Activated CD4-positive, alpha-beta memory T cell treated with anti-CD3 and anti-CD28 coated beads for 36 hours (primary cell): ENCODE measurements at regions not wholly inside any gene's neighbourhood (a gene's known extent, or its start where the extent isn't known, plus 50 kb on each side); places are given as distances from the start of the nearest gene placed in this dataset.

Experiments
- CTCF ChIA-PET: fragments of 350-600 bp; sonication (Branson Sonifier 250); formaldehyde crosslinking; loops from one replicate; lab custom pipeline; 2021; ENCODE audit warnings: antibody characterized with exemption, inconsistent platforms; lab: Charles Lee
- POLR2A ChIA-PET: fragments of 350-600 bp; sonication (Branson Sonifier 250); formaldehyde crosslinking; loops from one replicate; lab custom pipeline; 2021; ENCODE audit warnings: antibody characterized with exemption; lab: Charles Lee
- DNase-seq: peaks from one replicate; pipeline ENCODE4 v3.0.0-alpha.2; 2020
- H3K27ac Mint-ChIP-seq: one replicate; pipeline ENCODE4 v1.8.0; 2021; ENCODE audit warnings: mixed read lengths
- H3K27me3 Mint-ChIP-seq: one replicate; pipeline ENCODE4 v1.8.0; 2021; ENCODE audit warnings: mixed read lengths
- H3K36me3 Mint-ChIP-seq: one replicate; pipeline ENCODE4 v1.8.0; 2021; ENCODE audit warnings: mixed read lengths
- H3K4me1 Mint-ChIP-seq: one replicate; pipeline ENCODE4 v1.8.0; 2021; ENCODE audit warnings: low read depth, mixed read lengths
- H3K4me3 Mint-ChIP-seq: one replicate; pipeline ENCODE4 v1.8.0; 2021; ENCODE audit warnings: mild to moderate bottlenecking, mixed read lengths
- H3K9me3 Mint-ChIP-seq: one replicate; pipeline ENCODE4 v1.8.0; 2021; ENCODE audit warnings: mixed read lengths
- intact Hi-C: fragments of 100-400 bp; cut with micrococcal nuclease; formaldehyde crosslinking; loops from one replicate; pipeline ENCODE4 v1.15.1; 2023

DNA sequence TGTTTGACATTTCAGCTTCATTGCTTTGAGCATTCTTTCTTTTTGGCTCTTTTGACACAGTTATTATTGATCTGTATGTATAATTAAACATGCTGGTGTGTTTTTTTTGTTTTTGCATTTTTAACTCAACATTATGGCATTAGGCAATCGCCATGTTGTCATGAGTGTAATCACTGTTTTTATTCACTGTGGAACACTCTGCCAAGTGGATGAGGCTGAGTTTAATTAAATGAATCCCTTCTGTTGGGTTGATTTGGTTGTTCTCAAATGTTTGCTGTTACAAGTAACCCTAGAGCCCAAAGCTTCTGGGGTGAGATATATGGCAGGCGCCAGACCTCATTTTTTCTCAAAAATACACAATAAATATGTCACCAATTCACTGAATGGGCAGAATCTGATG lies 428.1 kb downstream of the MATN1 start:
- intact Hi-C loops = no loop called here
- H3K27me3 Mint-ChIP-seq = peaks cover 36% of the 10 kb centered on the region
- peaks cover 2% of the 10 kb centered on the region for H3K36me3 Mint-ChIP-seq
- peaks cover 3% of the 10 kb centered on the region for H3K9me3 Mint-ChIP-seq
- no peak overlapping the region for H3K27ac Mint-ChIP-seq
- ChIA-PET CTCF (no interaction called here), POLR2A (no interaction called here)
- DNase-seq = no peak
- no peaks in the 10 kb centered on the region for H3K4me1 Mint-ChIP-seq
- no peak overlapping the region for H3K4me3 Mint-ChIP-seq

DNA sequence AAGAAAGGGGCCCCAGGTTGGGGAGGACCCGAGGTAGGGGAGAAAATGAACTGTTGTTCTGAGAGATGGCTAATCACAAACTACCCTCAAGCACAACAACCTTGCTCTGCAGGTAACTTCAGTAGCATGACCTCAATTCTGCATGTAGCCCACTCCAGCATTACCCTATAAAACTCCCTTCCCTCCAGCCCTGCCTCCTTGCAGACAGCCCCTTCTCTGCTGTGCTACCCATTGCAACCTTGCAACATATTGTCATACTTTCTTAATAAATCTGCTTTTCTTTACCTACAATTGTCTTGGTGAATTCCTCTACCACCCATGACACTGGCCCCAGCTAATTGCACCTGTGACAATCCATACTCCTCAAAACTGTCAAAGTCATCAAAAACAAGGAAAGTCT lies 428.9 kb downstream of the MATN1 start:
- Mint-ChIP-seq H3K4me1 (no peaks in the 10 kb centered on the region), H3K4me3 (no peak overlapping the region), H3K27me3 (peaks cover 37% of the 10 kb centered on the region), H3K27ac (no peak overlapping the region), H3K9me3 (peaks cover 3% of the 10 kb centered on the region), H3K36me3 (peaks cover 2% of the 10 kb centered on the region)
- intact Hi-C loops = no loop called here
- ChIA-PET POLR2A (no interaction called here), CTCF (no interaction called here)
- no peak for DNase-seq

GRCh38 chr1:30292451-30292850 lies 430.9 kb downstream of the MATN1 start:
- Mint-ChIP-seq H3K9me3 (no peaks in the 10 kb centered on the region), H3K4me1 (no peaks in the 10 kb centered on the region), H3K36me3 (no peaks in the 10 kb centered on the region), H3K27ac (no peak overlapping the region), H3K27me3 (peaks cover 34% of the 10 kb centered on the region), H3K4me3 (no peak overlapping the region)
- intact Hi-C loops = no loop called here
- ChIA-PET POLR2A (no interaction called here), CTCF (no interaction called here)
- DNase-seq = no peak

DNA sequence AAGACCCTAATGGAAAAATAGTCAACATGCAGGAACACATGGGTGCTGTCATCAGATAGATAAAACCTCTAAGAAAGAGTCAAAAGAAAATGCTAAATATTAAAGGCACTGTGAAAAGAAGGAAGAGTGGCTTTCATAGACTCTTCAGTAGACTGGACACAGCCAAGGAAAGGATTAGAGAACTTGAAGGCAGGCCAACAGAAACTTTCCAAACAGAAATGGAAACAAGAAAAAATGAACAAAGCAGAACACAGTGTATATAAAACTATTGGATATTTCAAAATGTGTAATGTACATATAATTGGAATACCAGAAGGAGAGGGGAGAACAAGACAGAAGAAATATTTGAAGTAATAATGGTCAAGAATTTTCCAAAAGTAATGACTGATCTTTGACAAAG lies 431.9 kb downstream of the MATN1 start:
- no peak for DNase-seq
- H3K9me3 Mint-ChIP-seq = no peaks in the 10 kb centered on the region
- CTCF ChIA-PET = no interaction called here
- H3K27ac Mint-ChIP-seq = no peak overlapping the region
- intact Hi-C loops = no loop called here
- H3K4me1 Mint-ChIP-seq = no peaks in the 10 kb centered on the region
- H3K27me3 Mint-ChIP-seq = peaks cover 35% of the 10 kb centered on the region
- H3K4me3 Mint-ChIP-seq = no peak overlapping the region
- no peaks in the 10 kb centered on the region for H3K36me3 Mint-ChIP-seq
- POLR2A ChIA-PET = no interaction called here

GRCh38 chr1:30290581-30290980 lies 432.8 kb downstream of the MATN1 start:
- Mint-ChIP-seq H3K4me1 (no peaks in the 10 kb centered on the region), H3K4me3 (no peak overlapping the region), H3K36me3 (no peaks in the 10 kb centered on the region)

DNA sequence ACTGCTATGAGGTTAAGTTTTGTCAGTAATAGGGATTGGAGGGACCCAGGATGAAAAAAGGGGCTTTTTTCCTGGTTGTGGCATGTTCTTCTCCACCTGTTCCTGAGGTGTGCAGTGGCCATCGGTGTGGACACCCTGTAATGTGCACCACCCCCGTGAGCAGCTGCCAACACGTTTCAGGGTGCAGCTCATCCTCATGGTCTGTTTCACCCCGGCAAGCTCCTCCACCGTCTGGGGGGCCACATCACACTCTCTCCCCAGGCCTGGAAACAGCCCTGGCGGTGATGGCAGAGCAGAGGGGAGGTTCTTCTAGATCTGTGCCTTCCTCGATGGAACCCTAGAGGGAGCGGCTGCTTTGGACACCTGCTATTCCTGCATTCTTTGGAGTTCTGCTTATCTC lies 435.4 kb downstream of the MATN1 start:
- intact Hi-C loops = no loop called here
- H3K4me3 Mint-ChIP-seq = no peak overlapping the region
- H3K36me3 Mint-ChIP-seq = no peaks in the 10 kb centered on the region
- peaks cover 5% of the 10 kb centered on the region for H3K4me1 Mint-ChIP-seq
- no peak for DNase-seq
- no peak overlapping the region for H3K27ac Mint-ChIP-seq
- ChIA-PET CTCF (interaction anchor here (0.6 kb wide), 1 partner anchor 26 kb away, joined by 4 read pairs; no protein-coding TSS in a partner anchor), POLR2A (no interaction called here)
- H3K27me3 Mint-ChIP-seq = peaks cover 27% of the 10 kb centered on the region
- H3K9me3 Mint-ChIP-seq = no peaks in the 10 kb centered on the region

More at GRCh38 chr1:30290581-30290980, 432.8 kb downstream of the MATN1 start:
- ChIA-PET POLR2A (no interaction called here), CTCF (no interaction called here)
- intact Hi-C loops = no loop called here
- peaks cover 34% of the 10 kb centered on the region for H3K27me3 Mint-ChIP-seq
- no peaks in the 10 kb centered on the region for H3K9me3 Mint-ChIP-seq
- no peak overlapping the region for H3K27ac Mint-ChIP-seq
- DNase-seq = no peak

DNA sequence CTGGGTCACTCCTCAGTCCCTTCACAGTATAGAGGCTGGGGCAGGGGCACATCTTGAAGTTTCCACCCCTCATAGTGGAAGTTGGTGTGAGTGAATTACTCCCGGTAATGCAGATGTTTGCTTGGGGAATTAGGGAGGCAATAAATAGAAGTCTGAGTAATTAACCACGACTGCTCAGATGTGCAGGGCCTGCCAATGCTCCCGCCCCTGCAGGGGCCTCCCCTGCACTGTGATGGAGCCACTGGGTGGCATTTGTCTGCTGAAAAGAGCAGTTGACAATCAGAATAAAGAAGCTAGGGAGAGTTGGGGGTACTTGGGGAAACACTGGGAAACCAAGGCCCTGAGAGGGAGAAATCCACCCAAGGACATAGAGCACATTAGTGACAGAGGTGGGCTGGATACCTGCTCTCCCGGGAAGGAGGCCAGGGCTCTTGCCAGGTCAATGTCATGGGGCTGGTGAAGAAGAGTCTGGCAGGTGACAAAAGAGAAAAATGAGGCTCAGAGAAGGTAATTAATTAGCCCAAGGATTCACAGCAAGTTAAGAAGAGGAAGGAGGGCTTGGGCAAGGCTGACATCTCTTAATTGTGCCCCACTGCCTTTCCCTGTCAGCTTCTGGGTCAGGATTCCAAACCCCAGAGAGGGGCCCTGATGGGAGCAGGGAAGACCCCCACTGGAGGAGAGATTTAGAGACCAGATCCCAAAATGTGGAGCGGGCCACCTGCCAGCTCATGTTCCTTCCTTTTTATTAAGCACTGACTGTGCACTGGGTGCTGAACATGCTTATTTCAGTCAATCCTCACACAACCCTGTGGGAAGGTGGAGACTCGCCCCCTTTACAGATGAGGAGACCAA lies 436.2 kb downstream of the MATN1 start:
- Mint-ChIP-seq H3K9me3 (no peaks in the 10 kb centered on the region), H3K4me3 (no peak overlapping the region), H3K27me3 (peaks cover 25% of the 10 kb centered on the region), H3K27ac (no peak overlapping the region), H3K4me1 (peaks cover 10% of the 10 kb centered on the region), H3K36me3 (no peaks in the 10 kb centered on the region)
- CTCF ChIA-PET = interaction anchor here (0.6 kb wide), 1 partner anchor 27 kb away, joined by 4 read pairs; no protein-coding TSS in a partner anchor
- intact Hi-C loops = no loop called here
- POLR2A ChIA-PET = no interaction called here
- DNase-seq = no peak

DNA sequence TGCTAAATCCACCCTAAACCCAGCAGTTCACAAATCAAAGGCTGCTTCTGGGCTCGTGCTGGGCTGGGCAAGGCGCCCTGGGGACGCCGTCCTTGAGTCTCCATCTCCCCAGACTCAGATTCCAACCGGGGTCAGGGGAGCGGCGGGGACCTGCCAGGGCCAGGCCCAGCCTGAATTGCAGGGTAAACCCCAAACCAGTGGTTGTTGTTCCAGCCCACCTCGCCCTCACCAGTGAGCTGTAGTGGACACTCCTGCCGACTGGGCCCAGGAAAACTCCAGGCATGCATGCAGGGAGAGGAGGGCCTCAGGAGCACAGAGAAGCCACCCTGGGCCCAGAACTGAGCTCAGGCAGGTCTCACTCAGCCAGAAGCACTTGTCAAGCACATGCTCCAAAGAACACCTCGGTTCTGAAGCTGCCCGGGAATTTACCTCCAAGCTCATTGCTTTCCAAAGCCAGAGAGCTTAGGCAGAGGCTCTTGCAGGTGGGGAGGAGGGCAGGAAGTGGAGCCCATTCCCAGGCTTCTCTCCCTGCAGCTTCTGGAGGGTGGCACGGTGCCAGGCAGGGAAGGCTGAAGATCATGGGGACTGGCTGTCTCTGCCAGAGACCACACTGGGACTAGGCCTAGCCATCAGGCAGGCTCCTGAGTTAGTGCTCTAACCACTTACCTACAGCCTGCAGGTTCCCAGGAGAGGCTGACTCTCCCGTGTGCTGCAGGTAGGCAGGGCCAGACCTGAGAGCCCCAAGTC lies 437.0 kb downstream of the MATN1 start:
- peaks cover 22% of the 10 kb centered on the region for H3K27me3 Mint-ChIP-seq

GRCh38 chr1:30285501-30285932 lies 437.9 kb downstream of the MATN1 start:
- no peaks in the 10 kb centered on the region for H3K36me3 Mint-ChIP-seq
- intact Hi-C loops = no loop called here
- H3K9me3 Mint-ChIP-seq = no peaks in the 10 kb centered on the region
- no peak overlapping the region for H3K4me3 Mint-ChIP-seq
- peaks cover 15% of the 10 kb centered on the region for H3K27me3 Mint-ChIP-seq
- ChIA-PET CTCF (no interaction called here), POLR2A (no interaction called here)
- peaks cover 10% of the 10 kb centered on the region for H3K4me1 Mint-ChIP-seq
- DNase-seq = no peak
- no peak overlapping the region for H3K27ac Mint-ChIP-seq

More for the DNA sequence above, 437.0 kb downstream of the MATN1 start:
- Mint-ChIP-seq H3K4me3 (no peak overlapping the region), H3K9me3 (no peaks in the 10 kb centered on the region), H3K4me1 (peaks cover 10% of the 10 kb centered on the region), H3K36me3 (no peaks in the 10 kb centered on the region), H3K27ac (no peak overlapping the region)
- intact Hi-C loops = no loop called here
- no peak for DNase-seq
- ChIA-PET CTCF (no interaction called here), POLR2A (no interaction called here)

- no peak for DNase-seq
- intact Hi-C loops = no loop called here
- Mint-ChIP-seq H3K36me3 (no peaks in the 10 kb centered on the region), H3K27ac (no peak overlapping the region), H3K4me3 (no peak overlapping the region), H3K4me1 (peaks cover 10% of the 10 kb centered on the region), H3K27me3 (peaks cover 14% of the 10 kb centered on the region), H3K9me3 (no peaks in the 10 kb centered on the region)
- ChIA-PET CTCF (no interaction called here), POLR2A (no interaction called here)
These were observed 438.5 kb downstream of the MATN1 start for GRCh38 chr1:30284728-30285475.

DNA sequence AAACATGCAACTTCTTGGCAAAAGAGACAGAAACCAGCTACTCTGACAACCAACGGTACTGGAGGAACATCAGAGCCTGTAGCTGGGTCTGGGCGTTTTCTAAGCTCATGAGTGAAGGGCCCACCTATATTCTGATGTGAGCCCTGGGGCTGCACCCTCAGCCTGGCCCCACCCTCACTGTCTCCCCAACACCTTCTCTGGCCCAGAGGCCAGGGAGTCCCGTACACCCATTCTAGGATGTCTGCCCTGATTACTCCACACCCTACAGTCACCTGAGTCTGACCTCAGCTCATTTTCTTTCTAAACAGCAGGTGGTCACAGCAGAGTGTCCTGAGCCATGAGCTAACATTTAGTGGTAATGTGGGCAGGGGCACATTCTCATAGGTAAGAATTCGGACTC lies 439.2 kb downstream of the MATN1 start:
- ChIA-PET CTCF (no interaction called here), POLR2A (no interaction called here)
- Mint-ChIP-seq H3K27ac (no peak overlapping the region), H3K4me3 (no peak overlapping the region), H3K36me3 (no peaks in the 10 kb centered on the region), H3K9me3 (no peaks in the 10 kb centered on the region), H3K4me1 (peaks cover 10% of the 10 kb centered on the region), H3K27me3 (peaks cover 11% of the 10 kb centered on the region)
- intact Hi-C loops = no loop called here
- no peak for DNase-seq
